Astrocyte (in vitro differentiated cells and primary cell): ENCODE measurements at regions not wholly inside any gene's neighbourhood (a gene's known extent, or its start where the extent isn't known, plus 50 kb on each side); places are given as distances from the start of the nearest gene placed in this dataset.

Experiments used
- CTCF ChIP-seq: IDR thresholded peaks from 2 replicates; pipeline ENCODE4 v1.5.1; 2011; ENCODE audit warnings: low read depth, mild to moderate bottlenecking, inconsistent platforms, low read length, moderate library complexity; ENCODE audit not compliant: insufficient read depth
- EZH2 ChIP-seq: IDR thresholded peaks from 2 replicates; pipeline ENCODE4 v1.6.1; 2012; ENCODE audit warnings: mild to moderate bottlenecking, low read length, inconsistent platforms; ENCODE audit not compliant: insufficient read depth

- TF ChIP-seq CTCF: no peak
- TF ChIP-seq EZH2: no peak
These were observed 134.8 kb downstream of the INHBA start for GRCh38 chr7:41568135-41568534.
